ENCODE measurements at regions not wholly inside any gene's neighbourhood (a gene's known extent, or its start where the extent isn't known, plus 50 kb on each side); places are given as distances from the start of the nearest gene placed in this dataset.

DNA sequence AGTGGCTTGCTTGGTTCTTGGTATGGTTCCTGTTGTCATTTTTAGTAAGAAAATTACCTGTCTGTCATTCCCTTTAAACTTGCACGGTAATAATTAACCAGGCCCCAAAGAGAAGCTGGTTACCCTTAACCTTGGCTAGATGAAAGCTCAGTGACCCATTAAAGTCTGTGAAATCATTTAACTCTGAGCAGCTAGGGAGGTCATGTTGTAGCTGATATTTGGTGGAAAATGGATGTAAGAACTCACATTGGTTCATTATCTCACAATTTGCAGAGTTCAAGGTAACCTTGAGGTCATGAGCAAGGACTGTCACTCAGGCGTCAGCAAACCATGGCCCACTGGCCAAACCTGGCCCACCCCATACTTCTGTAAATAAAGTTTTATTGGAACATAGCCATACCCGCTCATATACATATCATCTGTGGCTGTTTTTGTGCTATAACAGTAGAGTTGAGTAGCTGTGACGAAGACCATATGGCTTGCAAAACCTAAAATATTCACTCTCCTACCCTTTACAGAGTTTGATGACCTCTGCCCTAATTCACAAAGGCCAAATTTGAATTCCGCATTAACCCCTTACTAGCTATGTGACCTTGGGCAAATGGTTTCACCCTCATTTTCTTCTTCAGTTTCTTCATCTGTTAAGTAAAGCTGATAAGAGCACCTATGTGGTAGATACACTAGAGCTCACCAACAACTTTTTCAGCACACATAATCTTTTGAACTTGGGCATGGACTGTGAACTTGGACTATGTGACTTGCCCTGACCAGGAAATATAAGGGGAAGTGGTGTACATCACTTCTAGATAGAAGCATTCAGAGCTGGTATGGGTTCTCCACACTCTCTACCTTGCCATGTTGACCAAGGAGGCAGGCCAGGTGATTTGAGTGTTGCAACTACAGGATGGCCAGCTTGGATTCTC lies 61.5 kb upstream of the CPEB4 start:
- H3K27me3 Mint-ChIP-seq, result no peaks in the 10 kb centered on the region
- H3K27ac ChIP-seq (ENCODE audit: low read depth in 1 of 2, low read length in 2 of 2), result no peak overlapping the region
- no peaks in the 10 kb centered on the region for H3K36me3 ChIP-seq (ENCODE audit: insufficient read depth, low read length)
- no peak for TF ChIP-seq CTCF (IDR thresholded peaks at IDR 0.05)
- no peak overlapping the region for H3K4me3 Mint-ChIP-seq
- H3K36me3 Mint-ChIP-seq (ENCODE audit: low read depth), result no peaks in the 10 kb centered on the region
- CTCF ChIA-PET, result no interaction called here
- peaks cover 4% of the 10 kb centered on the region for H3K9me3 Mint-ChIP-seq
- intact Hi-C loops (cut with DNase I, micrococcal nuclease), result no loop called here
- ATAC-seq (ENCODE audit: poor library complexity) (no peak), DNase-seq (no peak)
- H3K4me3 ChIP-seq (ENCODE audit: low read length), result no peak overlapping the region
- H3K4me1 ChIP-seq (ENCODE audit: insufficient read depth, low read length), result no peaks in the 10 kb centered on the region
- H3K27ac Mint-ChIP-seq, result no peak overlapping the region
- no peaks in the 10 kb centered on the region for H3K27me3 ChIP-seq (ENCODE audit: control insufficient read depth in 1 of 2, insufficient read depth in 2 of 2, low read length in 2 of 2)
- H3K4me1 Mint-ChIP-seq (ENCODE audit: low read depth), result no peaks in the 10 kb centered on the region
- POLR2A ChIA-PET, result no interaction called here
- H3K9me3 ChIP-seq (ENCODE audit: control insufficient read depth in 1 of 2, insufficient read depth in 1 of 2, low read length in 2 of 2), result no peaks in the 10 kb centered on the region

DNA sequence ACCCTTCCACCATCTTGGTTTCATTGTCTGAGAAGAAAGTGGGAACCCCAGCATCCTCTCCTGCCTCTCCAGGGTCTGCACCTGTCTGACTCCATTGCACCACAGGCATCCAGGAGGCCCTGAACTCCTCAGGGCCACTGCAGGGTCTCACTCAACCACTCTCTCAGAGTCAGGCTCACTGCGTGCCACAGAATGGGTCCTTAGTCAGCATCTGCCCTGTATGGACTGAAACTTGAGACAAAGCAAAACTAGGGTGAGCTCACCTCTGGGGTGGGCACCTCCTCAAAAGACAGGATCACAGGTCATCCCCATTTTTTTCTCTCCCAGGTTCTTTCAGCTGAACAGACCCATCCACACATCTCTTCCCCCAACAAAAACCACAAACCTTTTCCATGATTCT lies 59.2 kb upstream of the CPEB4 start:
- Mint-ChIP-seq H3K27ac (no peak overlapping the region), H3K36me3 (ENCODE audit: low read depth) (no peaks in the 10 kb centered on the region), H3K4me3 (no peak overlapping the region), H3K27me3 (no peaks in the 10 kb centered on the region), H3K4me1 (ENCODE audit: low read depth) (no peaks in the 10 kb centered on the region), H3K9me3 (peaks cover 4% of the 10 kb centered on the region)
- Histone ChIP-seq H3K4me3 (ENCODE audit: low read length) (no peak overlapping the region), H3K9me3 (ENCODE audit: control insufficient read depth in 1 of 2, insufficient read depth in 1 of 2, low read length in 2 of 2) (no peaks in the 10 kb centered on the region), H3K27ac (ENCODE audit: low read depth in 1 of 2, low read length in 2 of 2) (no peak overlapping the region), H3K4me1 (ENCODE audit: insufficient read depth, low read length) (no peaks in the 10 kb centered on the region), H3K36me3 (ENCODE audit: insufficient read depth, low read length) (no peaks in the 10 kb centered on the region), H3K27me3 (ENCODE audit: control insufficient read depth in 1 of 2, insufficient read depth in 2 of 2, low read length in 2 of 2) (no peaks in the 10 kb centered on the region)
- POLR2A ChIA-PET, result no interaction called here
- DNase-seq, result no peak
- intact Hi-C loops (cut with DNase I, micrococcal nuclease), result no loop called here
- CTCF ChIA-PET, result no interaction called here
- TF ChIP-seq CTCF (IDR thresholded peaks at IDR 0.05), result no peak
- ATAC-seq (ENCODE audit: poor library complexity), result no peak

DNA sequence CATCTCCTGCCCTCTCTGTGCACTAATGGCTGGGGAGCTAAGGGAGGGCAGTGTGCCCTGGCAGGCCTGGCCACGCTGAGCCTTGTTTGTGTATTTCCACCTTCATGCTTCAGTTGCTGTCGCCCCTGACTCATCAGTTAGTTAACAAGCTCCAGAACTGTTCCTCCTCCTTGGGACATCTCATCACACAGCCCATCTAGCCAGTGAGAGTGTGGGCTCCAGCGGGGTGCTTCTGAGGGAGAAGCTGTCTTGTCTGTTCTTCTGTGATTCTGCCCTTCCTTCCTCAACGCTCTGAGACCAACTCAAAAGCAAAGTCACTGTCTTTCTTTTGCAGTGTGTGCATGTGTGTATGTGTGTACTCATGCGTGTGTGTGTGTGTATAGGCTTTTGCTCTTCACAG lies 58.3 kb upstream of the CPEB4 start:
- ChIA-PET CTCF (no interaction called here), POLR2A (no interaction called here)
- no peak overlapping the region for H3K4me3 Mint-ChIP-seq
- ATAC-seq (ENCODE audit: poor library complexity), result no peak
- H3K27me3 Mint-ChIP-seq, result no peaks in the 10 kb centered on the region
- no peaks in the 10 kb centered on the region for H3K27me3 ChIP-seq (ENCODE audit: control insufficient read depth in 1 of 2, insufficient read depth in 2 of 2, low read length in 2 of 2)
- no peaks in the 10 kb centered on the region for H3K36me3 ChIP-seq (ENCODE audit: insufficient read depth, low read length)
- intact Hi-C loops (cut with DNase I, micrococcal nuclease), result no loop called here
- H3K27ac Mint-ChIP-seq, result no peak overlapping the region
- H3K36me3 Mint-ChIP-seq (ENCODE audit: low read depth), result no peaks in the 10 kb centered on the region
- no peaks in the 10 kb centered on the region for H3K9me3 ChIP-seq (ENCODE audit: control insufficient read depth in 1 of 2, insufficient read depth in 1 of 2, low read length in 2 of 2)
- no peak for TF ChIP-seq CTCF (IDR thresholded peaks at IDR 0.05)
- H3K27ac ChIP-seq (ENCODE audit: low read depth in 1 of 2, low read length in 2 of 2), result no peak overlapping the region
- no peaks in the 10 kb centered on the region for H3K4me1 Mint-ChIP-seq (ENCODE audit: low read depth)
- H3K4me3 ChIP-seq (ENCODE audit: low read length), result no peak overlapping the region
- no peak for DNase-seq
- peaks cover 4% of the 10 kb centered on the region for H3K9me3 Mint-ChIP-seq
- H3K4me1 ChIP-seq (ENCODE audit: insufficient read depth, low read length), result no peaks in the 10 kb centered on the region

All from CD4-positive, alpha-beta T cell (primary cell).